HepG2 (cell line): ENCODE measurements at regions not wholly inside any gene's neighbourhood (a gene's known extent, or its start where the extent isn't known, plus 50 kb on each side); places are given as distances from the start of the nearest gene placed in this dataset.

Source experiments
- ATAC-seq: fragments of 200-7000 bp; cut with Tn5 transposase; 3 replicates; pipeline ENCODE4 v1.9.1; 2020; ENCODE audit warnings: mild to moderate bottlenecking, moderate library complexity
- BruUV-seq: library from RNA; stranded (reverse); fragments of 400-500 nt; replicated peaks from 2 replicates; lab custom pipeline; 2021; lab: Mats Ljungman, UMichigan
- CTCF ChIA-PET: fragments of 300-600 bp; formaldehyde crosslinking; extraction: SDS; loops from one replicate; lab custom pipeline; 2021; ENCODE audit warnings: low total read pairs, inconsistent platforms, low intra/inter-chr PET ratio; lab: Yijun Ruan, JAX
- POLR2A ChIA-PET: fragments of 350-600 bp; sonication (Branson Sonifier 250); formaldehyde crosslinking; loops from one replicate; lab custom pipeline; 2020; ENCODE audit warnings: antibody characterized with exemption, inconsistent platforms; lab: Yijun Ruan, JAX
- DNase-seq: peaks from one replicate; pipeline ENCODE4 v3.0.0-alpha.2; 2015; ENCODE audit warnings: low spot score
- FAIRE-seq: peaks from 3 replicates; lab custom pipeline; 2011; peaks lifted over from hg19 to GRCh38; lab: Jason Lieb, UNC
- H2AFZ ChIP-seq: one replicate; pipeline ENCODE4 v1.6.1; 2011; ENCODE audit warnings: low read length, inconsistent platforms
- H3K27ac ChIP-seq: fragments of 300-600 bp; 3 replicates; pipeline ENCODE4 v1.8.0; 2011; ENCODE audit warnings: mixed run types, mild to moderate bottlenecking, mixed read lengths, low read length, inconsistent platforms; ENCODE audit not compliant: insufficient read depth; ENCODE audit errors: extremely low read length
- H3K27me3 ChIP-seq, 2 experiments: fragments of 200-600 bp in 1 of 2; 2 replicates in 1 of 2; 3 replicates in 1 of 2; pipeline versions ENCODE4 v1.6.0 to v1.8.0; 2011; ENCODE audit warnings: low read length in 2 of 2, mild to moderate bottlenecking in 2 of 2, moderate library complexity in 2 of 2, inconsistent platforms in 1 of 2; ENCODE audit not compliant: insufficient read depth in 2 of 2, control insufficient read depth in 1 of 2
- H3K36me3 ChIP-seq, 2 experiments: fragments of 200-600 bp in 1 of 2; replicated peaks in 1 of 2; 2 replicates in 1 of 2; 3 replicates in 1 of 2; pipeline versions ENCODE4 v1.5.1 to v1.8.0; 2011; ENCODE audit warnings: low read length in 2 of 2, inconsistent platforms in 1 of 2; ENCODE audit not compliant: insufficient read depth in 2 of 2, control insufficient read depth in 1 of 2
- H3K4me1 ChIP-seq: 2 replicates; pipeline ENCODE4 v1.5.1; 2012; ENCODE audit warnings: low read length, inconsistent platforms; ENCODE audit not compliant: insufficient read depth
- H3K4me2 ChIP-seq: 2 replicates; pipeline ENCODE4 v1.6.0; 2011; ENCODE audit warnings: low read depth, low read length, inconsistent platforms
- H3K4me3 ChIP-seq, 3 experiments: fragments of 200-600 bp in 1 of 3; sonication (generic), shearing (Covaris generic) in 1 of 3; replicated peaks in 1 of 3; 2 replicates each; pipeline ENCODE4 v1.5.1; 2011 to 2016; ENCODE audit warnings: low read length in 3 of 3, inconsistent platforms in 2 of 3, low read depth in 2 of 3, mild to moderate bottlenecking in 2 of 3, control low read depth in 1 of 3, mixed read lengths in 1 of 3; ENCODE audit not compliant: insufficient read depth in 1 of 3
- H3K79me2 ChIP-seq: one replicate; pipeline ENCODE4 v1.6.1; 2011; ENCODE audit warnings: low read length, inconsistent platforms; ENCODE audit not compliant: insufficient read depth
- H3K9ac ChIP-seq: 2 replicates; pipeline ENCODE4 v1.6.0; 2011; ENCODE audit warnings: mild to moderate bottlenecking, low read depth, low read length, inconsistent platforms; ENCODE audit not compliant: insufficient read depth
- H3K9me3 ChIP-seq: 2 replicates; pipeline ENCODE4 v1.5.1; 2012; ENCODE audit warnings: mild to moderate bottlenecking, low read length
- H4K20me1 ChIP-seq: 2 replicates; pipeline ENCODE4 v1.6.0; 2011; ENCODE audit warnings: inconsistent platforms, mild to moderate bottlenecking, low read length, moderate library complexity; ENCODE audit not compliant: insufficient read depth
- HOXA3 ChIP-seq: sonication (generic); formaldehyde crosslinking; IDR thresholded peaks from 2 replicates; pipeline ENCODE4 v1.5.0; 2020; ENCODE audit warnings: missing genetic modification reagents
- ZZZ3 ChIP-seq: sonication (generic); formaldehyde crosslinking; IDR thresholded peaks from 2 replicates; pipeline ENCODE4 v1.4.0; 2020; ENCODE audit warnings: missing genetic modification reagents, mild to moderate bottlenecking, borderline replicate concordance
- in situ Hi-C: cut with HindIII; loops from 2 replicates; pipeline ENCODE4 v1.10.0; 2017; ENCODE audit warnings: low pct_unique_long_range_greater_than_20kb; ENCODE audit not compliant: extremely low pct_ligation_motif_present
- intact Hi-C: fragments of 100-400 bp; cut with micrococcal nuclease; formaldehyde crosslinking; loops from one replicate; pipeline ENCODE4 v1.10.0; 2022; ENCODE audit not compliant: unreplicated experiment
- TF ChIP-seq, protein P1 (sequence below): sonication (generic); formaldehyde crosslinking; IDR thresholded peaks from 2 replicates; pipeline ENCODE4 v1.4.0; 2020; ENCODE audit warnings: mild to moderate bottlenecking, missing genetic modification reagents

- Histone ChIP-seq H3K27ac (no peak overlapping the region), H4K20me1 (no peaks in the 10 kb centered on the region), H2AFZ (no peak overlapping the region), H3K79me2 (no peaks in the 10 kb centered on the region), H3K4me2 (no peak overlapping the region), H3K4me1 (no peaks in the 10 kb centered on the region), H3K27me3 (no peaks in the 10 kb centered on the region), H3K9me3 (peaks cover 57% of the 10 kb centered on the region), H3K9ac (no peak overlapping the region), H3K4me3 (no peak overlapping the region), H3K36me3 (no peaks in the 10 kb centered on the region)
- no peak for DNase-seq
- no peak for TF ChIP-seq HOXA3 (CRISPR knock-in tag)
- TF ChIP-seq, protein P1, sequence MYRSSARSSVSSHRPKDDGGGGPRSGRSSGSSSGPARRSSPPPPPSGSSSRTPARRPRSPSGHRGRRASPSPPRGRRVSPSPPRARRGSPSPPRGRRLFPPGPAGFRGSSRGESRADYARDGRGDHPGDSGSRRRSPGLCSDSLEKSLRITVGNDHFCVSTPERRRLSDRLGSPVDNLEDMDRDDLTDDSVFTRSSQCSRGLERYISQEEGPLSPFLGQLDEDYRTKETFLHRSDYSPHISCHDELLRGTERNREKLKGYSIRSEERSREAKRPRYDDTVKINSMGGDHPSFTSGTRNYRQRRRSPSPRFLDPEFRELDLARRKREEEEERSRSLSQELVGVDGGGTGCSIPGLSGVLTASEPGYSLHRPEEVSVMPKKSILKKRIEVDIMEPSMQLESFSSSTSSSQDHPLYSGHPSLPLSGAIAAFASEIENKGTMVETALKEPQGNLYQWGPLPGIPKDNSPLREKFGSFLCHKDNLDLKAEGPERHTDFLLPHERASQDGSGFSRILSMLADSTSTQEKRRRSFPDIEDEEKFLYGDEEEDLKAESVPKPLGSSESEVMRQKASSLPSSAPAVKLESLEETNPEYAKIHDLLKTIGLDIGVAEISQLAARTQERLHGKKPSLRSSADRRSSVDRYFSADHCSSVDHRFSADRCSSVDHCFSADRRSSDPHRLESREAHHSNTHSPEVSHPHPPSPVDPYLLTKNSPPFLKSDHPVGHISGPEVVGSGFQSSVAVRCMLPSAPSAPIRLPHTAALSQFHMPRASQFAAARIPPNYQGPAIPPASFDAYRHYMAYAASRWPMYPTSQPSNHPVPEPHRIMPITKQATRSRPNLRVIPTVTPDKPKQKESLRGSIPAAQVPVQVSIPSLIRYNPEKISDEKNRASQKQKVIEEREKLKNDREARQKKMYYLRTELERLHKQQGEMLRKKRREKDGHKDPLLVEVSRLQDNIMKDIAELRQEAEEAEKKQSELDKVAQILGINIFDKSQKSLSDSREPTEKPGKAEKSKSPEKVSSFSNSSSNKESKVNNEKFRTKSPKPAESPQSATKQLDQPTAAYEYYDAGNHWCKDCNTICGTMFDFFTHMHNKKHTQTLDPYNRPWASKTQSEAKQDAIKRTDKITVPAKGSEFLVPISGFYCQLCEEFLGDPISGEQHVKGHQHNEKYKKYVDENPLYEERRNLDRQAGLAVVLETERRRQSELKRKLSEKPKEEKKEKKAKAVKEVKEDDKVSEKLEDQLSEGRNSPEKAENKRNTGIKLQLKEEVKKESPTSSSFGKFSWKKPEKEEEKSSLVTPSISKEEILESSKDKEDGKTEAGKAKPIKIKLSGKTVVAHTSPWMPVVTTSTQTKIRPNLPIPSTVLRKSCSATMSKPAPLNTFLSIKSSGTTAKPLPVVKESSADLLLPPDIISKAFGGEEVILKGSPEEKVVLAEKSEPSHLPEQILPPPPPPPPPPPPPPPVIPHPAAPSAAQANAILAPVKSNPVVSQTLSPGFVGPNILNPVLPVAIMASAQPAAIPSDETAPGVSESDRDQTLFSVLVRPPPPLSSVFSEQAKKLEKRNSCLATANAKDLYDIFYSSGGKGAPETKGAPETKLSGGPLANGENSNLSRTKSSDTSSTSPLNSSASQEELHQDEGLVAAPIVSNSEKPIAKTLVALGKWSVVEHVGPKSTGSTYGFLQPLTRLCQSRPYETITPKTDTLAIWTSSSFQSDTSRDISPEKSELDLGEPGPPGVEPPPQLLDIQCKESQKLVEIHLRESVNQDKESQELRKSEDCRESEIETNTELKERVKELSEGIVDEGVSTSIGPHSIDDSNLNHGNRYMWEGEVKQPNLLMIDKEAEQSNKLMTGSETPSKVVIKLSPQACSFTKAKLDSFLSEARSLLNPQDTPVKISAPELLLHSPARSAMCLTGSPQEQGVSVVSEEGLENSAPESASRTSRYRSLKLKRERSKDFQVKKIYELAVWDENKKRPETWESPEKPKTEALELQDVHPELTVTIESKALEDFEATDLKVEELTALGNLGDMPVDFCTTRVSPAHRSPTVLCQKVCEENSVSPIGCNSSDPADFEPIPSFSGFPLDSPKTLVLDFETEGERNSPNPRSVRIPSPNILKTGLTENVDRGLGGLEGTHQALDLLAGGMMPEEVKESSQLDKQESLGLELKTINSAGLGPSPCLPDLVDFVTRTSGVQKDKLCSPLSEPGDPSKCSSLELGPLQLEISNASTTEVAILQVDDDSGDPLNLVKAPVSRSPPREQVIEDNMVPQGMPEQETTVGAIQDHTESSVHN (CRISPR knock-in tag), result no peak
- TF ChIP-seq ZZZ3, result no peak
- ChIA-PET CTCF (no interaction called here), POLR2A (no interaction called here)
- BruUV-seq, result no TSS peak
- no peak for FAIRE-seq
- intact Hi-C loops (no loop called here), in situ Hi-C loops (no loop called here)
- ATAC-seq, result no peak
Measured at GRCh38 chr5:97606531-97606930, 423.5 kb upstream of the RIOK2 start.
